Nephron progenitor cell (in vitro differentiated cells): ENCODE measurements at regions not wholly inside any gene's neighbourhood (a gene's known extent, or its start where the extent isn't known, plus 50 kb on each side); places are given as distances from the start of the nearest gene placed in this dataset.
A peak's percentile ranks its signal among the peaks of the same experiment; 100 is the strongest.

Experiments
- DNase-seq: peaks from one replicate; pipeline ENCODE4 v3.0.0; 2021
- H3K27ac Mint-ChIP-seq: 2 replicates; pipeline ENCODE4 v1.8.0; 2021; ENCODE audit warnings: mild to moderate bottlenecking, moderate library complexity, mixed read lengths
- H3K27me3 Mint-ChIP-seq: 2 replicates; pipeline ENCODE4 v1.8.0; 2021; ENCODE audit warnings: mild to moderate bottlenecking, low read depth, mixed read lengths; ENCODE audit not compliant: poor library complexity
- H3K36me3 Mint-ChIP-seq: 2 replicates; pipeline ENCODE4 v1.8.0; 2021; ENCODE audit warnings: low read depth, mixed read lengths
- H3K4me1 Mint-ChIP-seq: 2 replicates; pipeline ENCODE4 v1.8.0; 2021; ENCODE audit warnings: mixed read lengths
- H3K4me3 Mint-ChIP-seq: 2 replicates; pipeline ENCODE4 v1.8.0; 2021; ENCODE audit warnings: mild to moderate bottlenecking, moderate library complexity, mixed read lengths
- H3K9me3 Mint-ChIP-seq: 2 replicates; pipeline ENCODE4 v1.8.0; 2021; ENCODE audit warnings: mild to moderate bottlenecking, moderate library complexity, mixed read lengths
- CTCF ChIP-seq: fragments of 200-600 bp; sonication (generic); IDR thresholded peaks from 2 replicates; pipeline ENCODE4 v1.5.0; 2021; ENCODE audit warnings: antibody characterized with exemption

GRCh38 chr10:30182191-30183054 lies 123.0 kb upstream of the JCAD start:
- Mint-ChIP-seq H3K9me3 (no peaks in the 10 kb centered on the region), H3K4me1 (peaks cover 59% of the 10 kb centered on the region), H3K27ac (peak overlapping the region; percentile 30), H3K27me3 (peaks cover 3% of the 10 kb centered on the region), H3K4me3 (no peak overlapping the region), H3K36me3 (no peaks in the 10 kb centered on the region)
- DNase-seq, result no peak
- TF ChIP-seq CTCF, result no peak

GRCh38 chr10:30178356-30178964 lies 119.1 kb upstream of the JCAD start:
- no peak for TF ChIP-seq CTCF
- Mint-ChIP-seq H3K4me1 (peaks cover 35% of the 10 kb centered on the region), H3K4me3 (no peak overlapping the region), H3K27me3 (peaks cover 1% of the 10 kb centered on the region), H3K36me3 (no peaks in the 10 kb centered on the region), H3K27ac (no peak overlapping the region), H3K9me3 (no peaks in the 10 kb centered on the region)
- no peak for DNase-seq

GRCh38 chr10:30176776-30177533 lies 117.6 kb upstream of the JCAD start:
- no peak overlapping the region for H3K4me3 Mint-ChIP-seq
- peak overlapping the region; percentile 58 for H3K27ac Mint-ChIP-seq
- H3K4me1 Mint-ChIP-seq, result peaks cover 21% of the 10 kb centered on the region
- no peak for TF ChIP-seq CTCF
- no peak for DNase-seq
- H3K27me3 Mint-ChIP-seq, result peaks cover 3% of the 10 kb centered on the region
- no peaks in the 10 kb centered on the region for H3K9me3 Mint-ChIP-seq
- H3K36me3 Mint-ChIP-seq, result no peaks in the 10 kb centered on the region

- no peak for DNase-seq
- H3K27ac Mint-ChIP-seq, result peak overlapping the region; percentile 58
- H3K27me3 Mint-ChIP-seq, result peaks cover 3% of the 10 kb centered on the region
- H3K36me3 Mint-ChIP-seq, result no peaks in the 10 kb centered on the region
- no peak for TF ChIP-seq CTCF
- H3K4me3 Mint-ChIP-seq, result no peak overlapping the region
- peaks cover 18% of the 10 kb centered on the region for H3K4me1 Mint-ChIP-seq
- no peaks in the 10 kb centered on the region for H3K9me3 Mint-ChIP-seq
These were observed 116.8 kb upstream of the JCAD start for GRCh38 chr10:30176182-30176581.

GRCh38 chr10:30172673-30173072 lies 113.3 kb upstream of the JCAD start:
- Mint-ChIP-seq H3K27ac (no peak overlapping the region), H3K4me1 (peaks cover 16% of the 10 kb centered on the region), H3K9me3 (peaks cover 9% of the 10 kb centered on the region), H3K4me3 (no peak overlapping the region), H3K27me3 (peaks cover 3% of the 10 kb centered on the region), H3K36me3 (no peaks in the 10 kb centered on the region)
- no peak for DNase-seq
- TF ChIP-seq CTCF, result no peak
